ENCODE measurements at regions not wholly inside any gene's neighbourhood (a gene's known extent, or its start where the extent isn't known, plus 50 kb on each side); places are given as distances from the start of the nearest gene placed in this dataset.

GRCh38 chr9:24820196-24820595 lies 274.5 kb upstream of the IZUMO3 start:
- dilution Hi-C loops (cut with HindIII; ENCODE audit: low sequenced_read_pairs, unreplicated experiment): no loop called here
- POLR2A ChIA-PET (ENCODE audit: unreplicated experiment): no interaction called here
- Histone ChIP-seq H3K79me1 (ENCODE audit: low read depth in 1 of 2, low read length in 2 of 2) (no peaks in the 10 kb centered on the region), H3K4me2 (ENCODE audit: low read depth, low read length) (no peak overlapping the region), H3K14ac (replicated peaks; ENCODE audit: low read depth, low read length) (no peak overlapping the region), H2AK9ac (replicated peaks; ENCODE audit: low read depth, low read length, poor library complexity) (no peak overlapping the region), H4K5ac (ENCODE audit: low read depth, low read length) (no peak overlapping the region), H4K20me1 (ENCODE audit: insufficient read depth, low read length) (no peaks in the 10 kb centered on the region), H3K23ac (ENCODE audit: low read depth, low read length) (no peak overlapping the region), H2BK5ac (ENCODE audit: low read depth, low read length, poor library complexity, severe bottlenecking) (no peak overlapping the region), H3K9me3 (ENCODE audit: control insufficient read depth, insufficient read depth, low read length) (0 out of 2 replicates have a peak, but pooled peaks cover 2% of the 10 kb centered on the region), H4K8ac (ENCODE audit: low read depth in 2 of 2, low read length in 2 of 2) (no peak overlapping the region), H3K4me1 (ENCODE audit: control insufficient read depth, insufficient read depth, low read length) (no peaks in the 10 kb centered on the region), H3K18ac (ENCODE audit: low read depth, low read length) (no peak overlapping the region), H2BK15ac (ENCODE audit: low read depth, low read length) (no peak overlapping the region), H3K4ac (ENCODE audit: low read depth, low read length) (no peak overlapping the region), H3K27ac (ENCODE audit: insufficient read depth, low read length) (no peak overlapping the region), H3K4me3 (ENCODE audit: insufficient read depth, low read depth, low read length) (no peak overlapping the region), H3K56ac (ENCODE audit: extremely low read depth, insufficient read depth, low read length) (no peak overlapping the region), H2AFZ (replicated peaks; ENCODE audit: low read length, poor library complexity) (no peak overlapping the region), H3K9me1 (ENCODE audit: insufficient read depth, low read length) (no peaks in the 10 kb centered on the region), H2BK120ac (ENCODE audit: low read depth, low read length) (no peak overlapping the region), H3K36me3 (ENCODE audit: control insufficient read depth, insufficient read depth, low read length) (no peaks in the 10 kb centered on the region), H3K9ac (ENCODE audit: low read depth, low read length) (no peak overlapping the region), H2BK20ac (ENCODE audit: low read depth, low read length) (no peak overlapping the region), H2AK5ac (ENCODE audit: low read depth, low read length) (no peak overlapping the region), H3K27me3 (ENCODE audit: control insufficient read depth, insufficient read depth, low read length) (no peaks in the 10 kb centered on the region), H4K91ac (ENCODE audit: insufficient read depth, low read depth, low read length) (no peak overlapping the region)
- in situ Hi-C loops (cut with MboI; ENCODE audit: low sequenced_read_pairs): no loop called here
- no CpG with 5 or more reads among the region's 1 CpG for WGBS, 2 experiments (ENCODE audit: extremely low coverage in 2 of 2, insufficient read length in 1 of 2)
- intact Hi-C loops (cut with micrococcal nuclease): no loop called here
- TF ChIP-seq USF2 (IDR thresholded peaks at IDR 0.05; ENCODE audit: low read depth, low read length) (no peak), RAD21 (IDR thresholded peaks at IDR 0.05; ENCODE audit: low read length) (no peak), RCOR1 (IDR thresholded peaks at IDR 0.05; ENCODE audit: insufficient replicate concordance, low read length) (no peak), BHLHE40 (IDR thresholded peaks at IDR 0.05; ENCODE audit: low read depth, low read length) (no peak), CHD1 (IDR thresholded peaks at IDR 0.05; ENCODE audit: low read depth, low read length) (no peak), MXI1 (IDR thresholded peaks at IDR 0.05; ENCODE audit: borderline replicate concordance, low read depth, low read length) (no peak), MAZ (IDR thresholded peaks at IDR 0.05; ENCODE audit: borderline replicate concordance, low read depth, low read length) (no peak), SMC3 (IDR thresholded peaks at IDR 0.05; ENCODE audit: low read depth, low read length) (no peak), CEBPB (IDR thresholded peaks at IDR 0.05; ENCODE audit: low read depth, low read length) (no peak)
- TF ChIP-seq, protein P1, sequence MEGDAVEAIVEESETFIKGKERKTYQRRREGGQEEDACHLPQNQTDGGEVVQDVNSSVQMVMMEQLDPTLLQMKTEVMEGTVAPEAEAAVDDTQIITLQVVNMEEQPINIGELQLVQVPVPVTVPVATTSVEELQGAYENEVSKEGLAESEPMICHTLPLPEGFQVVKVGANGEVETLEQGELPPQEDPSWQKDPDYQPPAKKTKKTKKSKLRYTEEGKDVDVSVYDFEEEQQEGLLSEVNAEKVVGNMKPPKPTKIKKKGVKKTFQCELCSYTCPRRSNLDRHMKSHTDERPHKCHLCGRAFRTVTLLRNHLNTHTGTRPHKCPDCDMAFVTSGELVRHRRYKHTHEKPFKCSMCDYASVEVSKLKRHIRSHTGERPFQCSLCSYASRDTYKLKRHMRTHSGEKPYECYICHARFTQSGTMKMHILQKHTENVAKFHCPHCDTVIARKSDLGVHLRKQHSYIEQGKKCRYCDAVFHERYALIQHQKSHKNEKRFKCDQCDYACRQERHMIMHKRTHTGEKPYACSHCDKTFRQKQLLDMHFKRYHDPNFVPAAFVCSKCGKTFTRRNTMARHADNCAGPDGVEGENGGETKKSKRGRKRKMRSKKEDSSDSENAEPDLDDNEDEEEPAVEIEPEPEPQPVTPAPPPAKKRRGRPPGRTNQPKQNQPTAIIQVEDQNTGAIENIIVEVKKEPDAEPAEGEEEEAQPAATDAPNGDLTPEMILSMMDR (conservative IDR thresholded peaks at IDR 0.05; ENCODE audit: low read depth, low read length): no peak
- TF ChIP-seq, protein P2, sequence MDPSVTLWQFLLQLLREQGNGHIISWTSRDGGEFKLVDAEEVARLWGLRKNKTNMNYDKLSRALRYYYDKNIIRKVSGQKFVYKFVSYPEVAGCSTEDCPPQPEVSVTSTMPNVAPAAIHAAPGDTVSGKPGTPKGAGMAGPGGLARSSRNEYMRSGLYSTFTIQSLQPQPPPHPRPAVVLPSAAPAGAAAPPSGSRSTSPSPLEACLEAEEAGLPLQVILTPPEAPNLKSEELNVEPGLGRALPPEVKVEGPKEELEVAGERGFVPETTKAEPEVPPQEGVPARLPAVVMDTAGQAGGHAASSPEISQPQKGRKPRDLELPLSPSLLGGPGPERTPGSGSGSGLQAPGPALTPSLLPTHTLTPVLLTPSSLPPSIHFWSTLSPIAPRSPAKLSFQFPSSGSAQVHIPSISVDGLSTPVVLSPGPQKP (IDR thresholded peaks at IDR 0.05; ENCODE audit: borderline replicate concordance, low read depth, low read length): no peak
- CTCF ChIA-PET: no interaction called here
- ATAC-seq (ENCODE audit: low read depth) (no peak), DNase-seq (no peak)
- no TSS peak for BruUV-seq (replicated peaks)

Measured in IMR-90 (cell line).